ENCODE measurements at regions not wholly inside any gene's neighbourhood (a gene's known extent, or its start where the extent isn't known, plus 50 kb on each side); places are given as distances from the start of the nearest gene placed in this dataset.

- no peak for TF ChIP-seq EZH2 (IDR thresholded peaks at IDR 0.05; ENCODE audit: borderline replicate concordance)
- no peak for TF ChIP-seq CTCF (IDR thresholded peaks at IDR 0.05; ENCODE audit: poor library complexity)
- no peak for TF ChIP-seq EZH2phosphoT487 (IDR thresholded peaks at IDR 0.05; ENCODE audit: low read depth, severe bottlenecking, unreplicated experiment)
Observed at GRCh38 chr12:131644481-131644880, 66.4 kb upstream of the SFSWAP start.
